ENCODE measurements at regions not wholly inside any gene's neighbourhood (a gene's known extent, or its start where the extent isn't known, plus 50 kb on each side); places are given as distances from the start of the nearest gene placed in this dataset.
"Not testable (repeated sequence)": the region's sequence is repeated elsewhere in the genome, so short reads cannot be mapped to it uniquely, and the experiment has no call there.

GRCh38 chr16:6751191-6751590 is 581.5 kb upstream of the RBFOX1 start:
- H3K4me3 ChIP-seq (ENCODE audit: insufficient read depth, low read length, poor library complexity, severe bottlenecking) = no peak overlapping the region
- no peaks in the 10 kb centered on the region for H3K36me3 ChIP-seq (ENCODE audit: low read length)
- no peak overlapping the region for H3K4me2 ChIP-seq (ENCODE audit: low read depth, low read length, poor library complexity, severe bottlenecking)
- no peaks in the 10 kb centered on the region for H3K9me2 ChIP-seq (replicated peaks; ENCODE audit: insufficient read depth, low read length)
- TF ChIP-seq EZH2phosphoT487 (conservative IDR thresholded peaks at IDR 0.05; ENCODE audit: low read length) = no peak
- no peak for TF ChIP-seq CTCF (IDR thresholded peaks at IDR 0.05; ENCODE audit: insufficient read depth, low read length, poor library complexity, severe bottlenecking)
- H3K27me3 ChIP-seq (ENCODE audit: low read length) = no peaks in the 10 kb centered on the region
- no peak overlapping the region for H2AFZ ChIP-seq (ENCODE audit: low read depth, low read length, severe bottlenecking)
- H3K79me2 ChIP-seq (ENCODE audit: insufficient read depth, low read length) = no peaks in the 10 kb centered on the region
- no peak overlapping the region for H3K27ac ChIP-seq (ENCODE audit: low read depth, low read length)
- no peaks in the 10 kb centered on the region for H4K20me1 ChIP-seq (ENCODE audit: low read depth, low read length)
- H3K9ac ChIP-seq (ENCODE audit: low read length) = no peak overlapping the region
- H3K9me3 ChIP-seq (ENCODE audit: insufficient read depth, low read length) = no peaks in the 10 kb centered on the region
- H3F3A ChIP-seq (ENCODE audit: insufficient read depth) = no peaks in the 10 kb centered on the region

GRCh38 chr16:6749698-6750097 is 582.9 kb upstream of the RBFOX1 start:
- Histone ChIP-seq H3K4me3 (ENCODE audit: insufficient read depth, low read length, poor library complexity, severe bottlenecking) (no peak overlapping the region), H3F3A (ENCODE audit: insufficient read depth) (no peaks in the 10 kb centered on the region), H4K20me1 (ENCODE audit: low read depth, low read length) (no peaks in the 10 kb centered on the region), H3K9ac (ENCODE audit: low read length) (no peak overlapping the region), H3K27me3 (ENCODE audit: low read length) (no peaks in the 10 kb centered on the region), H3K9me3 (ENCODE audit: insufficient read depth, low read length) (no peaks in the 10 kb centered on the region), H3K9me2 (replicated peaks; ENCODE audit: insufficient read depth, low read length) (no peaks in the 10 kb centered on the region), H3K36me3 (ENCODE audit: low read length) (no peaks in the 10 kb centered on the region), H3K27ac (ENCODE audit: low read depth, low read length) (no peak overlapping the region), H3K4me2 (ENCODE audit: low read depth, low read length, poor library complexity, severe bottlenecking) (no peak overlapping the region), H2AFZ (ENCODE audit: low read depth, low read length, severe bottlenecking) (no peak overlapping the region), H3K79me2 (ENCODE audit: insufficient read depth, low read length) (no peaks in the 10 kb centered on the region)
- no peak for TF ChIP-seq CTCF (IDR thresholded peaks at IDR 0.05; ENCODE audit: insufficient read depth, low read length, poor library complexity, severe bottlenecking)
- TF ChIP-seq EZH2phosphoT487 (conservative IDR thresholded peaks at IDR 0.05; ENCODE audit: low read length) = no peak

- not testable (repeated sequence) for H3K79me2 ChIP-seq (ENCODE audit: insufficient read depth, low read length); H3F3A ChIP-seq (ENCODE audit: insufficient read depth); H2AFZ ChIP-seq (ENCODE audit: low read depth, low read length, severe bottlenecking); H3K9ac ChIP-seq (ENCODE audit: low read length); H3K4me3 ChIP-seq (ENCODE audit: insufficient read depth, low read length, poor library complexity, severe bottlenecking); H3K27me3 ChIP-seq (ENCODE audit: low read length); H3K4me2 ChIP-seq (ENCODE audit: low read depth, low read length, poor library complexity, severe bottlenecking); H3K27ac ChIP-seq (ENCODE audit: low read depth, low read length); H3K9me2 ChIP-seq (replicated peaks; ENCODE audit: insufficient read depth, low read length); H3K9me3 ChIP-seq (ENCODE audit: insufficient read depth, low read length); H3K36me3 ChIP-seq (ENCODE audit: low read length); H4K20me1 ChIP-seq (ENCODE audit: low read depth, low read length)
Measured at GRCh38 chr16:6736302-6736701, 596.3 kb upstream of the RBFOX1 start.

GRCh38 chr16:6735631-6736030 is 597.0 kb upstream of the RBFOX1 start:
- Histone ChIP-seq H3K9me2 (replicated peaks; ENCODE audit: insufficient read depth, low read length) (no peaks in the 10 kb centered on the region), H2AFZ (ENCODE audit: low read depth, low read length, severe bottlenecking) (no peak overlapping the region), H3K27me3 (ENCODE audit: low read length) (no peaks in the 10 kb centered on the region), H3K36me3 (ENCODE audit: low read length) (no peaks in the 10 kb centered on the region), H3K9me3 (ENCODE audit: insufficient read depth, low read length) (no peaks in the 10 kb centered on the region), H3K9ac (ENCODE audit: low read length) (no peak overlapping the region), H3K27ac (ENCODE audit: low read depth, low read length) (no peak overlapping the region), H3K79me2 (ENCODE audit: insufficient read depth, low read length) (no peaks in the 10 kb centered on the region), H3K4me2 (ENCODE audit: low read depth, low read length, poor library complexity, severe bottlenecking) (no peak overlapping the region), H3F3A (ENCODE audit: insufficient read depth) (no peaks in the 10 kb centered on the region), H3K4me3 (ENCODE audit: insufficient read depth, low read length, poor library complexity, severe bottlenecking) (no peak overlapping the region), H4K20me1 (ENCODE audit: low read depth, low read length) (no peaks in the 10 kb centered on the region)
- TF ChIP-seq EZH2phosphoT487 (conservative IDR thresholded peaks at IDR 0.05; ENCODE audit: low read length) (no peak), CTCF (IDR thresholded peaks at IDR 0.05; ENCODE audit: insufficient read depth, low read length, poor library complexity, severe bottlenecking) (no peak)

Data from SU-DHL-6 (cell line).